ENCODE measurements at regions not wholly inside any gene's neighbourhood (a gene's known extent, or its start where the extent isn't known, plus 50 kb on each side); places are given as distances from the start of the nearest gene placed in this dataset.

DNA sequence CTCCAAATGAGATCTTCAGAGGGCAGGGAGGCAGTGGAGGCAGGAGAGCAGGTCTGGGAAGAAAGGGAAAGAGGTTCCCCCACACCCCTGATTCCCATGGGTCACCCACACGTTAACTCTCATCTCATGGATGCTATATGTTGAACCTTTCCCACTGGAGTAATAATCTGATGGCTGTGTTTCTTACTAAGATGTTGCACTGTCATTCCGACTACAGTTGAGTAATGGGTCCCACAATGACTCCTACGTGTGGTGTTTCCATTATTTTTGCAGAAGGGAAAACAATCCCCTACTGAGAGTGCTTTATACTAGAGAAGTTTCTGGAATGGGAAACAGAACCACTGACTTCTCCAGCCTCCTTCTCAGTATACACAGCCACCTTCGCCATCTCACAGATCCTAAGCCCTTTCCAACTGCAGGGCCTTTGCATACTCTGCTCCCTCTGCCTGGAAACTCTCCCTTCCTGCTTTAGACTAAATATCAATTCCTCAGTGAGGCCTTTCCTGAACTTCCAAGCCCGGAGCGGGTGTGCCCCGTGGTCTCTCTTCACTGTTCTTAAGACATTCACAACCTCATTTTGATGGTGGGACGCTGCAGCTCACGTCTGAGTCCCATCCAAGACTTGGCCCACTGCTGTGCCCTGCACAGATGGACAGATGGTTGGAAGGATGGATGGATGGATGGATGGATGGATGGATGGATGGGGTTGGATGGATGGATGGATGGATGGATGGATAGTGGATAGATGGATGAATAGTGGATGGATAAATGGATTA lies 238.6 kb upstream of the PMEPA1 start (continued):
- TF ChIP-seq, protein P1, sequence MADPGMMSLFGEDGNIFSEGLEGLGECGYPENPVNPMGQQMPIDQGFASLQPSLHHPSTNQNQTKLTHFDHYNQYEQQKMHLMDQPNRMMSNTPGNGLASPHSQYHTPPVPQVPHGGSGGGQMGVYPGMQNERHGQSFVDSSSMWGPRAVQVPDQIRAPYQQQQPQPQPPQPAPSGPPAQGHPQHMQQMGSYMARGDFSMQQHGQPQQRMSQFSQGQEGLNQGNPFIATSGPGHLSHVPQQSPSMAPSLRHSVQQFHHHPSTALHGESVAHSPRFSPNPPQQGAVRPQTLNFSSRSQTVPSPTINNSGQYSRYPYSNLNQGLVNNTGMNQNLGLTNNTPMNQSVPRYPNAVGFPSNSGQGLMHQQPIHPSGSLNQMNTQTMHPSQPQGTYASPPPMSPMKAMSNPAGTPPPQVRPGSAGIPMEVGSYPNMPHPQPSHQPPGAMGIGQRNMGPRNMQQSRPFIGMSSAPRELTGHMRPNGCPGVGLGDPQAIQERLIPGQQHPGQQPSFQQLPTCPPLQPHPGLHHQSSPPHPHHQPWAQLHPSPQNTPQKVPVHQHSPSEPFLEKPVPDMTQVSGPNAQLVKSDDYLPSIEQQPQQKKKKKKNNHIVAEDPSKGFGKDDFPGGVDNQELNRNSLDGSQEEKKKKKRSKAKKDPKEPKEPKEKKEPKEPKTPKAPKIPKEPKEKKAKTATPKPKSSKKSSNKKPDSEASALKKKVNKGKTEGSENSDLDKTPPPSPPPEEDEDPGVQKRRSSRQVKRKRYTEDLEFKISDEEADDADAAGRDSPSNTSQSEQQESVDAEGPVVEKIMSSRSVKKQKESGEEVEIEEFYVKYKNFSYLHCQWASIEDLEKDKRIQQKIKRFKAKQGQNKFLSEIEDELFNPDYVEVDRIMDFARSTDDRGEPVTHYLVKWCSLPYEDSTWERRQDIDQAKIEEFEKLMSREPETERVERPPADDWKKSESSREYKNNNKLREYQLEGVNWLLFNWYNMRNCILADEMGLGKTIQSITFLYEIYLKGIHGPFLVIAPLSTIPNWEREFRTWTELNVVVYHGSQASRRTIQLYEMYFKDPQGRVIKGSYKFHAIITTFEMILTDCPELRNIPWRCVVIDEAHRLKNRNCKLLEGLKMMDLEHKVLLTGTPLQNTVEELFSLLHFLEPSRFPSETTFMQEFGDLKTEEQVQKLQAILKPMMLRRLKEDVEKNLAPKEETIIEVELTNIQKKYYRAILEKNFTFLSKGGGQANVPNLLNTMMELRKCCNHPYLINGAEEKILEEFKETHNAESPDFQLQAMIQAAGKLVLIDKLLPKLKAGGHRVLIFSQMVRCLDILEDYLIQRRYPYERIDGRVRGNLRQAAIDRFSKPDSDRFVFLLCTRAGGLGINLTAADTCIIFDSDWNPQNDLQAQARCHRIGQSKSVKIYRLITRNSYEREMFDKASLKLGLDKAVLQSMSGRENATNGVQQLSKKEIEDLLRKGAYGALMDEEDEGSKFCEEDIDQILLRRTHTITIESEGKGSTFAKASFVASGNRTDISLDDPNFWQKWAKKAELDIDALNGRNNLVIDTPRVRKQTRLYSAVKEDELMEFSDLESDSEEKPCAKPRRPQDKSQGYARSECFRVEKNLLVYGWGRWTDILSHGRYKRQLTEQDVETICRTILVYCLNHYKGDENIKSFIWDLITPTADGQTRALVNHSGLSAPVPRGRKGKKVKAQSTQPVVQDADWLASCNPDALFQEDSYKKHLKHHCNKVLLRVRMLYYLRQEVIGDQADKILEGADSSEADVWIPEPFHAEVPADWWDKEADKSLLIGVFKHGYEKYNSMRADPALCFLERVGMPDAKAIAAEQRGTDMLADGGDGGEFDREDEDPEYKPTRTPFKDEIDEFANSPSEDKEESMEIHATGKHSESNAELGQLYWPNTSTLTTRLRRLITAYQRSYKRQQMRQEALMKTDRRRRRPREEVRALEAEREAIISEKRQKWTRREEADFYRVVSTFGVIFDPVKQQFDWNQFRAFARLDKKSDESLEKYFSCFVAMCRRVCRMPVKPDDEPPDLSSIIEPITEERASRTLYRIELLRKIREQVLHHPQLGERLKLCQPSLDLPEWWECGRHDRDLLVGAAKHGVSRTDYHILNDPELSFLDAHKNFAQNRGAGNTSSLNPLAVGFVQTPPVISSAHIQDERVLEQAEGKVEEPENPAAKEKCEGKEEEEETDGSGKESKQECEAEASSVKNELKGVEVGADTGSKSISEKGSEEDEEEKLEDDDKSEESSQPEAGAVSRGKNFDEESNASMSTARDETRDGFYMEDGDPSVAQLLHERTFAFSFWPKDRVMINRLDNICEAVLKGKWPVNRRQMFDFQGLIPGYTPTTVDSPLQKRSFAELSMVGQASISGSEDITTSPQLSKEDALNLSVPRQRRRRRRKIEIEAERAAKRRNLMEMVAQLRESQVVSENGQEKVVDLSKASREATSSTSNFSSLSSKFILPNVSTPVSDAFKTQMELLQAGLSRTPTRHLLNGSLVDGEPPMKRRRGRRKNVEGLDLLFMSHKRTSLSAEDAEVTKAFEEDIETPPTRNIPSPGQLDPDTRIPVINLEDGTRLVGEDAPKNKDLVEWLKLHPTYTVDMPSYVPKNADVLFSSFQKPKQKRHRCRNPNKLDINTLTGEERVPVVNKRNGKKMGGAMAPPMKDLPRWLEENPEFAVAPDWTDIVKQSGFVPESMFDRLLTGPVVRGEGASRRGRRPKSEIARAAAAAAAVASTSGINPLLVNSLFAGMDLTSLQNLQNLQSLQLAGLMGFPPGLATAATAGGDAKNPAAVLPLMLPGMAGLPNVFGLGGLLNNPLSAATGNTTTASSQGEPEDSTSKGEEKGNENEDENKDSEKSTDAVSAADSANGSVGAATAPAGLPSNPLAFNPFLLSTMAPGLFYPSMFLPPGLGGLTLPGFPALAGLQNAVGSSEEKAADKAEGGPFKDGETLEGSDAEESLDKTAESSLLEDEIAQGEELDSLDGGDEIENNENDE (IDR thresholded peaks at IDR 0.05; ENCODE audit: insufficient replicate concordance, low read length), result no peak
- TF ChIP-seq YY1 (IDR thresholded peaks at IDR 0.05; ENCODE audit: low read depth, low read length), result no peak
- TF ChIP-seq TEAD4 (IDR thresholded peaks at IDR 0.05; ENCODE audit: low read depth, low read length), result no peak
- no peak for TF ChIP-seq ATF2 (IDR thresholded peaks at IDR 0.05; ENCODE audit: low read length)
- TF ChIP-seq TAF7 (optimal IDR thresholded peaks at IDR 0.05; ENCODE audit: borderline replicate concordance, low read depth, low read length), result no peak
- TF ChIP-seq EGR1 (IDR thresholded peaks at IDR 0.05; ENCODE audit: borderline replicate concordance, low read depth, low read length), result no peak

Data from H1 (cell line).